ENCODE measurements at regions not wholly inside any gene's neighbourhood (a gene's known extent, or its start where the extent isn't known, plus 50 kb on each side); places are given as distances from the start of the nearest gene placed in this dataset.

GRCh38 chr3:181628384-181628783 is 83.3 kb upstream of the SOX2 start:
- H3K36me3 ChIP-seq (ENCODE audit: control insufficient read depth in 2 of 4, insufficient read depth in 4 of 4, low read length in 3 of 4), result no peaks in the 10 kb centered on the region
- no peaks in the 10 kb centered on the region for H3K23me2 ChIP-seq (ENCODE audit: low read depth, low read length)
- TF ChIP-seq KDM1A (IDR thresholded peaks at IDR 0.05; ENCODE audit: borderline replicate concordance, low read length) (peak; percentile 69; the same call in 1 of the 2 replicates), HDAC2 (IDR thresholded peaks at IDR 0.05; ENCODE audit: borderline replicate concordance in 1 of 2, low read depth in 2 of 2, low read length in 2 of 2) (peak in 1 of 2 experiments; percentile 74; a peak in 1 of 4 replicates), ASH2L (IDR thresholded peaks at IDR 0.05; ENCODE audit: low read length) (no peak)
- no peak for FAIRE-seq
- no peaks in the 10 kb centered on the region for H3K9me3 ChIP-seq (ENCODE audit: insufficient read depth in 2 of 2, low read depth in 1 of 2, low read length in 1 of 2)
- H3K56ac ChIP-seq (replicated peaks; ENCODE audit: insufficient read length, low read depth, low read length), result no peak overlapping the region
- DNase-seq (ENCODE audit: low read depth in 1 of 2, low spot score in 2 of 2), result no peak
- no peak overlapping the region for H2BK20ac ChIP-seq (ENCODE audit: low read length)
- ChIA-PET POLR2A (ENCODE audit: partially characterized antibody) (interaction anchor here (0.8 kb wide), 1 partner anchor 128 kb away, joined by 3 read pairs; no protein-coding TSS in a partner anchor), CTCF (ENCODE audit: partially characterized antibody) (no interaction called here)
- no peaks in the 10 kb centered on the region for H3K79me1 ChIP-seq (ENCODE audit: low read depth, low read length)
- no peaks in the 10 kb centered on the region for H4K20me1 ChIP-seq (replicated peaks in 1 of 2; ENCODE audit: control insufficient read depth in 1 of 2, insufficient read depth in 2 of 2, low read length in 2 of 2)
- H2BK5ac ChIP-seq (ENCODE audit: low read depth, low read length), result no peak overlapping the region
- no peak overlapping the region for H3K4me3 ChIP-seq (ENCODE audit: extremely low read depth in 1 of 4, insufficient read depth in 2 of 4, low read depth in 3 of 4, low read length in 4 of 4)
- H3K27ac ChIP-seq (ENCODE audit: low read depth, low read length), result no peak overlapping the region
- no peak overlapping the region for H3K4ac ChIP-seq (replicated peaks; ENCODE audit: insufficient read length, low read depth, low read length)
- H3K18ac ChIP-seq (ENCODE audit: extremely low read depth, low read length), result no peak overlapping the region
- no peak overlapping the region for H4K5ac ChIP-seq (ENCODE audit: insufficient read length, low read depth, low read length)
- no peaks in the 10 kb centered on the region for H3K27me3 ChIP-seq (replicated peaks in 1 of 4; ENCODE audit: control insufficient read depth in 3 of 4, extremely low read depth in 1 of 4, insufficient read depth in 3 of 4, low read length in 3 of 4)
- H2AK5ac ChIP-seq (ENCODE audit: low read depth, low read length), result no peak overlapping the region
- H3K4me1 ChIP-seq (replicated peaks in 1 of 4; ENCODE audit: control insufficient read depth in 3 of 4, insufficient read depth in 4 of 4, low read length in 3 of 4), result no peaks in the 10 kb centered on the region; a peak in 1 of 7 replicates
- no peak overlapping the region for H3K14ac ChIP-seq (ENCODE audit: insufficient read length)
- H2BK120ac ChIP-seq (replicated peaks; ENCODE audit: low read depth, low read length), result no peak overlapping the region
- no peak overlapping the region for H2BK15ac ChIP-seq (ENCODE audit: low read length)
- H3K79me2 ChIP-seq (ENCODE audit: control insufficient read depth in 1 of 2, insufficient read depth in 2 of 2, low read length in 2 of 2), result no peaks in the 10 kb centered on the region
- no peak overlapping the region for H2AFZ ChIP-seq (ENCODE audit: low read length)
- H4K91ac ChIP-seq (replicated peaks; ENCODE audit: insufficient read length, low read length), result no peak overlapping the region
- H2BK12ac ChIP-seq (ENCODE audit: low read depth, low read length), result no peak overlapping the region
- no peak overlapping the region for H4K8ac ChIP-seq (ENCODE audit: extremely low read depth, insufficient read depth, low read length)
- H3K23ac ChIP-seq (ENCODE audit: insufficient read length), result no peak overlapping the region
- H3K4me2 ChIP-seq (ENCODE audit: insufficient read depth in 1 of 2, low read depth in 2 of 2, low read length in 2 of 2), result no peak overlapping the region
- H3K9ac ChIP-seq (replicated peaks in 1 of 4; ENCODE audit: extremely low read depth in 1 of 4, low read depth in 3 of 4, low read length in 3 of 4), result no peak overlapping the region
